ENCODE measurements at regions not wholly inside any gene's neighbourhood (a gene's known extent, or its start where the extent isn't known, plus 50 kb on each side); places are given as distances from the start of the nearest gene placed in this dataset.

DNA sequence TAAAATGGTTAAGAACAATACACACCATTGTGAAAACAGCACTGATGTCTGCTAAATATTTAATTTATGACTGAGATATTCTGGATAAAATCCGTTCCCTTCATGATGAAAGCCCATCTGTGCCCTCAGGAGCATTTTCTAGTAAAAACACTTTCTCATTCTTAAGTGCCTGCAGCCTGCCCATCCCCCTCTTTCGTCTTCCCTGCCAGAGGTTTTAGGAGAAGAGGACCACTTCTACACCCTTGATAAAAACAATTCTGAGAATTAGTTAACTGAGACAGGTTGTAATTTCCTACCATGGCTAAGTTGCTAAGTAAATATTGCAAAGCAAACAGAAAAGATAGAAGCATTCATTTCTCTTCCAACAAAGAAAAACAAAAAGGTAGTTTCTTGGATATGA is 272.6 kb downstream of the ATPSCKMT start:
- no peaks in the 10 kb centered on the region for H3K27me3 ChIP-seq (replicated peaks in 1 of 4; ENCODE audit: control insufficient read depth in 3 of 4, extremely low read depth in 1 of 4, insufficient read depth in 3 of 4, low read length in 3 of 4)
- no peak overlapping the region for H2AFZ ChIP-seq (ENCODE audit: low read length)
- 79% methylated on average over 2 of the region's 2 CpGs; no CpG with 5 or more reads in 1 of the 2 experiments for WGBS, 2 experiments (ENCODE audit: extremely low coverage in 1 of 2, insufficient coverage in 1 of 2, insufficient read length in 1 of 2, insufficient replicate concordance in 2 of 2, low coverage in 1 of 2, low lambda C conversion rate in 2 of 2, missing lambda C conversion rate in 1 of 2)
- H3K4ac ChIP-seq (replicated peaks; ENCODE audit: insufficient read length, low read depth, low read length): no peak overlapping the region
- H4K5ac ChIP-seq (ENCODE audit: insufficient read length, low read depth, low read length): no peak overlapping the region
- H3K27ac ChIP-seq (ENCODE audit: low read depth, low read length): no peak overlapping the region
- ChIA-PET POLR2A (ENCODE audit: partially characterized antibody) (no interaction called here), CTCF (ENCODE audit: partially characterized antibody) (no interaction called here)
- no peaks in the 10 kb centered on the region for H3K79me1 ChIP-seq (ENCODE audit: low read depth, low read length)
- H2BK20ac ChIP-seq (ENCODE audit: low read length): no peak overlapping the region
- no peak overlapping the region for H3K23ac ChIP-seq (ENCODE audit: insufficient read length)
- H2BK5ac ChIP-seq (ENCODE audit: low read depth, low read length): no peak overlapping the region
- H3K36me3 ChIP-seq (ENCODE audit: control insufficient read depth in 2 of 4, insufficient read depth in 4 of 4, low read length in 3 of 4): no peaks in the 10 kb centered on the region
- DNase-seq (ENCODE audit: low read depth in 1 of 2, low spot score in 2 of 2) (no peak), FAIRE-seq (no peak)
- no peak overlapping the region for H3K18ac ChIP-seq (ENCODE audit: extremely low read depth, low read length)
- no peak overlapping the region for H3K4me2 ChIP-seq (ENCODE audit: insufficient read depth in 1 of 2, low read depth in 2 of 2, low read length in 2 of 2)
- H3K79me2 ChIP-seq (ENCODE audit: control insufficient read depth in 1 of 2, insufficient read depth in 2 of 2, low read length in 2 of 2): no peaks in the 10 kb centered on the region
- TF ChIP-seq MAFK (IDR thresholded peaks at IDR 0.05; ENCODE audit: low read depth, low read length) (no peak), SIRT6 (IDR thresholded peaks at IDR 0.05; ENCODE audit: low read length) (no peak), KDM5A (IDR thresholded peaks at IDR 0.05; ENCODE audit: low read length) (no peak), TBP (IDR thresholded peaks at IDR 0.05; ENCODE audit: low read depth, low read length) (no peak), SUZ12 (IDR thresholded peaks at IDR 0.05; ENCODE audit: low read length) (no peak), SP2 (IDR thresholded peaks at IDR 0.05; ENCODE audit: low read length) (no peak), CHD1 (IDR thresholded peaks at IDR 0.05; ENCODE audit: low read depth, low read length) (no peak), POLR2AphosphoS5 (IDR thresholded peaks at IDR 0.05; ENCODE audit: low read depth, low read length) (no peak)
- no peak overlapping the region for H2BK120ac ChIP-seq (replicated peaks; ENCODE audit: low read depth, low read length)
- no peak overlapping the region for H4K91ac ChIP-seq (replicated peaks; ENCODE audit: insufficient read length, low read length)
- H4K20me1 ChIP-seq (replicated peaks in 1 of 2; ENCODE audit: control insufficient read depth in 1 of 2, insufficient read depth in 2 of 2, low read length in 2 of 2): no peaks in the 10 kb centered on the region
- no peak overlapping the region for H2BK15ac ChIP-seq (ENCODE audit: low read length)
- H3K23me2 ChIP-seq (ENCODE audit: low read depth, low read length): no peaks in the 10 kb centered on the region
- H3K56ac ChIP-seq (replicated peaks; ENCODE audit: insufficient read length, low read depth, low read length): no peak overlapping the region
- H3K14ac ChIP-seq (ENCODE audit: insufficient read length): no peak overlapping the region
- H3K4me3 ChIP-seq (ENCODE audit: extremely low read depth in 1 of 4, insufficient read depth in 2 of 4, low read depth in 3 of 4, low read length in 4 of 4): no peak overlapping the region
- H3K9me3 ChIP-seq (ENCODE audit: insufficient read depth in 2 of 2, low read depth in 1 of 2, low read length in 1 of 2): no peaks in the 10 kb centered on the region
- no peak overlapping the region for H4K8ac ChIP-seq (ENCODE audit: extremely low read depth, insufficient read depth, low read length)
- H3K4me1 ChIP-seq (replicated peaks in 1 of 4; ENCODE audit: control insufficient read depth in 3 of 4, insufficient read depth in 4 of 4, low read length in 3 of 4): no peaks in the 10 kb centered on the region
- no peak overlapping the region for H2BK12ac ChIP-seq (ENCODE audit: low read depth, low read length)
- no peak overlapping the region for H3K9ac ChIP-seq (replicated peaks in 1 of 4; ENCODE audit: extremely low read depth in 1 of 4, low read depth in 3 of 4, low read length in 3 of 4)
- no peak overlapping the region for H2AK5ac ChIP-seq (ENCODE audit: low read depth, low read length)
